AG10803 (cell line): ENCODE measurements at regions not wholly inside any gene's neighbourhood (a gene's known extent, or its start where the extent isn't known, plus 50 kb on each side); places are given as distances from the start of the nearest gene placed in this dataset.

Experiments
- DNase-seq: peaks from one replicate; pipeline ENCODE4 v3.0.0; 2010; ENCODE audit warnings: low read depth
- H3K4me3 ChIP-seq: 2 replicates; pipeline ENCODE4 v1.5.1; 2011; ENCODE audit warnings: mild to moderate bottlenecking, low read length, control low read depth
- TF ChIP-seq, protein P1 (sequence below): conservative IDR thresholded peaks from 2 replicates; pipeline ENCODE4 v1.5.1; 2011; ENCODE audit warnings: mild to moderate bottlenecking, low read length, control low read depth, inconsistent platforms

GRCh38 chr18:29608982-29609381 lies 1432.1 kb upstream of the CDH2 start:
- TF ChIP-seq, protein P1, sequence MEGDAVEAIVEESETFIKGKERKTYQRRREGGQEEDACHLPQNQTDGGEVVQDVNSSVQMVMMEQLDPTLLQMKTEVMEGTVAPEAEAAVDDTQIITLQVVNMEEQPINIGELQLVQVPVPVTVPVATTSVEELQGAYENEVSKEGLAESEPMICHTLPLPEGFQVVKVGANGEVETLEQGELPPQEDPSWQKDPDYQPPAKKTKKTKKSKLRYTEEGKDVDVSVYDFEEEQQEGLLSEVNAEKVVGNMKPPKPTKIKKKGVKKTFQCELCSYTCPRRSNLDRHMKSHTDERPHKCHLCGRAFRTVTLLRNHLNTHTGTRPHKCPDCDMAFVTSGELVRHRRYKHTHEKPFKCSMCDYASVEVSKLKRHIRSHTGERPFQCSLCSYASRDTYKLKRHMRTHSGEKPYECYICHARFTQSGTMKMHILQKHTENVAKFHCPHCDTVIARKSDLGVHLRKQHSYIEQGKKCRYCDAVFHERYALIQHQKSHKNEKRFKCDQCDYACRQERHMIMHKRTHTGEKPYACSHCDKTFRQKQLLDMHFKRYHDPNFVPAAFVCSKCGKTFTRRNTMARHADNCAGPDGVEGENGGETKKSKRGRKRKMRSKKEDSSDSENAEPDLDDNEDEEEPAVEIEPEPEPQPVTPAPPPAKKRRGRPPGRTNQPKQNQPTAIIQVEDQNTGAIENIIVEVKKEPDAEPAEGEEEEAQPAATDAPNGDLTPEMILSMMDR: no peak
- H3K4me3 ChIP-seq: no peak overlapping the region
- DNase-seq: no peak

- no peak for DNase-seq
- TF ChIP-seq, protein P1: no peak
- no peak overlapping the region for H3K4me3 ChIP-seq
Observed at GRCh38 chr18:29605365-29605764, 1428.4 kb upstream of the CDH2 start.

DNA sequence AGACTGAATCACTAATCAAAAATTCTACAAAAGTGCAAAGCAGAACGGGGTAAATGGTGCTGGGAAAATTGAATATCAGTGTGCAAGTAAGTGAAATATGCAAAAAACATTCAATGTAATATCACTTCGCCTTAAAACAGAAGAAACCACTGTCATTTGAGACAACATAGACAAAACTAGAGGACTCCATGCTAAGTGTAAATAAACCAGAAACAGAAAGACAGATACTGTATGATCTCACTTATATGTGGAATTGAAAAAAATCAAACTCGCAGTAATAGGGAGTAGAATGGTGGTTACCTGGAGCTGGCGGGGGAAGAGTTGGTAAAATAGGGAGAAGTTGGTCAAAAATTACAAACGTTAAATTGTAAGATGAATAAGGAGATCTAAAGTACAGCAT lies 1420.0 kb upstream of the CDH2 start:
- TF ChIP-seq, protein P1: no peak
- no peak overlapping the region for H3K4me3 ChIP-seq
- no peak for DNase-seq

GRCh38 chr18:29594493-29594892 lies 1417.6 kb upstream of the CDH2 start:
- TF ChIP-seq, protein P1: no peak
- no peak overlapping the region for H3K4me3 ChIP-seq
- no peak for DNase-seq

- no peak overlapping the region for H3K4me3 ChIP-seq
- TF ChIP-seq, protein P1: no peak
- DNase-seq: no peak
Observed at GRCh38 chr18:29588446-29589100, 1411.6 kb upstream of the CDH2 start.

DNA sequence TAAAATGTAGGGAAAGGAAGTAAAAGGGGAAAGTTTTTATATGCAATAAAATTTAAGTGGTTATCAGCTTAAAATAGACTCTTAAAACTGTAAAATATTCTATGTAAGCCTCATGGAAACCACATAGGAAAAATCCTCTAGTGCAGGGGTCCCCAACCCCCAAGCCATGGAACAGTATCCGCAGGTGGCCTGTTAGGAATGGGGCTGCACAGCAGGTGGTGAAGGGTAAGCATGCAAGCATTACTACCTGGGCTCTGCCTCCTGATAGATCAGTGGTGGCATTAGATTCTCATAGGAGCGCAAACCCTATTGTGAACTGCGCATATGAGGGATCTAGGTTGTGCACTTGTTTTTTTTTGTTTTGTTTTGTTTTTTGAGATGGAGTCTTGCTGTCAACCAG lies 1409.3 kb upstream of the CDH2 start:
- no peak for DNase-seq
- TF ChIP-seq, protein P1: no peak
- H3K4me3 ChIP-seq: no peak overlapping the region

DNA sequence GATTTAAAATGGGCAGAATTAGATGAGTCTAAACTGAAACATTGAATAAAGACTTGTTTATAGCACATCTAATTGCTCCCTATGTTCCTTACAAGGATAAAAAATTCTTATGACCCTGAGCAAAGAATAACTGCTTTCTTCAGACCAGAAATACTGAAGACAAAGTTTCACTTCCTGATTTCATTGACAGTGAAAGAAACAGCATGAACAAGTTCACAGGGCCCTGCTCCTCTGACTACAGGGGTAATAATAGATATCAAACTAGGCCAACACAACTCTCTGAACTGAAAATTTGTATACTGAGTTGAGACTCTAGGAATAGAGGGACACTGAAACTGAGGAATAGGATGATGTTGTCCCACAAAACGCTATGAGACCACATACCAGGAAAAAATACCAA lies 1383.3 kb upstream of the CDH2 start:
- TF ChIP-seq, protein P1: no peak
- no peak overlapping the region for H3K4me3 ChIP-seq
- no peak for DNase-seq
